CD14-positive monocyte (primary cell): ENCODE measurements at regions not wholly inside any gene's neighbourhood (a gene's known extent, or its start where the extent isn't known, plus 50 kb on each side); places are given as distances from the start of the nearest gene placed in this dataset.

Source experiments
- DNase-seq, 3 donors: peaks; one replicate each; pipeline ENCODE4 v3.0.0-alpha.2; 2011 to 2022
- H2AFZ ChIP-seq: 2 replicates; pipeline ENCODE4 v1.6.0; 2012; ENCODE audit warnings: mild to moderate bottlenecking, low read depth, low read length, inconsistent platforms; ENCODE audit not compliant: insufficient read depth, poor library complexity, severe bottlenecking
- H3K27ac ChIP-seq, 2 donors: 1 replicate in 1 of 2; 2 replicates in 1 of 2; pipeline ENCODE4 v1.5.1; 2012 to 2013; ENCODE audit warnings: low read length in 2 of 2, control low read depth in 1 of 2, inconsistent platforms in 1 of 2, low read depth in 1 of 2, mild to moderate bottlenecking in 1 of 2
- H3K27me3 ChIP-seq, 2 donors: one replicate each; pipeline versions ENCODE4 v1.6.0 to v1.6.1; 2011 to 2013; ENCODE audit warnings: low read length in 2 of 2; ENCODE audit not compliant: control insufficient read depth in 2 of 2, insufficient read depth in 2 of 2
- H3K36me3 ChIP-seq, 2 donors: replicated peaks in 1 of 2; 1 replicate in 1 of 2; 2 replicates in 1 of 2; pipeline versions ENCODE4 v1.5.1 to v1.6.1; 2012 to 2013; ENCODE audit warnings: low read length in 2 of 2, control low read depth in 1 of 2, inconsistent platforms in 1 of 2, mild to moderate bottlenecking in 1 of 2; ENCODE audit not compliant: insufficient read depth in 2 of 2, control insufficient read depth in 1 of 2
- H3K4me1 ChIP-seq, 2 donors: 1 replicate in 1 of 2; 2 replicates in 1 of 2; pipeline versions ENCODE4 v1.5.1 to v1.6.1; 2012 to 2013; ENCODE audit warnings: low read length in 2 of 2, control low read depth in 1 of 2, inconsistent platforms in 1 of 2, mild to moderate bottlenecking in 1 of 2, moderate library complexity in 1 of 2; ENCODE audit not compliant: insufficient read depth in 2 of 2, control insufficient read depth in 1 of 2
- H3K4me2 ChIP-seq: replicated peaks from 2 replicates; pipeline ENCODE3; 2012; ENCODE audit warnings: low read length, moderate library complexity, mild to moderate bottlenecking; ENCODE audit not compliant: poor library complexity, severe bottlenecking; ENCODE audit errors: extremely low read depth
- H3K4me3 ChIP-seq, 3 experiments: fragments of 200-600 bp in 1 of 3; sonication (generic) in 1 of 3; replicated peaks in 1 of 3; 1 replicate in 2 of 3; 2 replicates in 1 of 3; pipeline ENCODE4 v1.5.1; 2011 to 2013; ENCODE audit warnings: low read length in 3 of 3, mild to moderate bottlenecking in 3 of 3, control low read depth in 2 of 3, low read depth in 2 of 3, inconsistent platforms in 1 of 3, moderate library complexity in 1 of 3
- H3K79me2 ChIP-seq: 2 replicates; pipeline ENCODE4 v1.6.0; 2012; ENCODE audit warnings: mild to moderate bottlenecking, control low read depth, inconsistent platforms, low read length, moderate library complexity; ENCODE audit not compliant: insufficient read depth
- H3K9ac ChIP-seq: 2 replicates; pipeline ENCODE4 v1.6.0; 2017; ENCODE audit warnings: low read length, mild to moderate bottlenecking; ENCODE audit not compliant: insufficient read depth, poor library complexity, severe bottlenecking
- H3K9me3 ChIP-seq, 2 donors: replicated peaks in 1 of 2; 1 replicate in 1 of 2; 2 replicates in 1 of 2; pipeline versions ENCODE4 v1.5.1 to v1.6.1; 2012 to 2013; ENCODE audit warnings: low read length in 2 of 2, control low read depth in 1 of 2; ENCODE audit not compliant: control insufficient read depth in 1 of 2, insufficient read depth in 1 of 2
- H4K20me1 ChIP-seq: 2 replicates; pipeline ENCODE4 v1.6.0; 2012; ENCODE audit warnings: mild to moderate bottlenecking, low read length, control low read depth, moderate library complexity; ENCODE audit not compliant: insufficient read depth
- H3K27ac Mint-ChIP-seq, 7 donors: one replicate each; pipeline ENCODE4 v1.8.0; 2020; ENCODE audit warnings: mild to moderate bottlenecking in 7 of 7, mixed read lengths in 7 of 7, moderate library complexity in 6 of 7, inconsistent platforms in 2 of 7
- H3K27me3 Mint-ChIP-seq, 3 donors: one replicate each; pipeline ENCODE4 v1.8.0; 2021 to 2022; ENCODE audit warnings: low read depth in 3 of 3, mild to moderate bottlenecking in 3 of 3, mixed read lengths in 3 of 3, moderate library complexity in 3 of 3, inconsistent platforms in 1 of 3
- H3K36me3 Mint-ChIP-seq, 2 donors: one replicate each; pipeline ENCODE4 v1.8.0; 2020; ENCODE audit warnings: mixed read lengths in 2 of 2, inconsistent platforms in 1 of 2, mild to moderate bottlenecking in 1 of 2
- H3K4me1 Mint-ChIP-seq: one replicate; pipeline ENCODE4 v1.8.0; 2020; ENCODE audit warnings: mild to moderate bottlenecking, mixed read lengths
- H3K4me3 Mint-ChIP-seq, 2 donors: one replicate each; pipeline ENCODE4 v1.8.0; 2020; ENCODE audit warnings: mild to moderate bottlenecking in 2 of 2, mixed read lengths in 2 of 2, moderate library complexity in 1 of 2
- H3K9me3 Mint-ChIP-seq, 7 donors: one replicate each; pipeline ENCODE4 v1.8.0; 2020 to 2022; ENCODE audit warnings: mixed read lengths in 7 of 7, mild to moderate bottlenecking in 6 of 7, moderate library complexity in 6 of 7, inconsistent platforms in 2 of 7
- WGBS: methylation state at CpG from one replicate; pipeline ENCODE4 v1.1.5; 2013; ENCODE audit warnings: missing lambda C conversion rate; ENCODE audit not compliant: insufficient coverage; 5-methylcytosine and 5-hydroxymethylcytosine counted together
- intact Hi-C, 2 donors: fragments of 100-400 bp; cut with micrococcal nuclease; formaldehyde crosslinking; loops; one replicate each; pipeline versions ENCODE4 v1.15.0 to v1.15.1; 2023
- TF ChIP-seq, protein P1 (sequence below): fragments of 200-600 bp; IDR thresholded peaks from one replicate; pipeline ENCODE4 v1.8.0; 2022; ENCODE audit warnings: antibody characterized with exemption, mild to moderate bottlenecking

DNA sequence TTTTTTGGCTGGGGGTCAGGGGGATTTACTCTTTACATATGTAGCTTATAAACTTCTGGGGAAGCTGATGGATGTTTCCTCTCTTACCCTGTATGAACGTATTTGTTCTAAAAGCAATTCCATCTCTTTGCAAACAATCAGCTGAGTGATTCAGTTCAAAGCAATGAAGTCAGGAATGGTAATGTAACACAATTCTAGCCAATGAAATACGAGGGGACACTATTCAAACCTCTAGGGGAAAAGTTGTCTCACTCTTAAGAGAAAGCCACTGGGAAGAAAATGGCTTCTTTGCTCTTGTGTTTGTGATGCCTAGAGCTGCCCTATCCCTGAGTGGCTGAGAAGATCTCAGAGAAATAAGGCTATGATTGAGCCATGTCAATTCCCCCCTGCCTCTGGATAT lies 134.8 kb upstream of the SEMA3C start:
- Histone ChIP-seq H3K27me3 (no peaks in the 10 kb centered on the region), H2AFZ (no peak overlapping the region), H3K27ac (no peak overlapping the region), H3K4me3 (no peak overlapping the region), H3K79me2 (no peaks in the 10 kb centered on the region), H3K36me3 (no peaks in the 10 kb centered on the region), H4K20me1 (no peaks in the 10 kb centered on the region), H3K9me3 (peaks cover 0 to 16% of the 10 kb centered on the region in 2 donors), H3K9ac (no peak overlapping the region), H3K4me1 (no peaks in the 10 kb centered on the region), H3K4me2 (no peak overlapping the region)
- Mint-ChIP-seq H3K27ac (no peak overlapping the region), H3K36me3 (no peaks in the 10 kb centered on the region), H3K4me1 (no peaks in the 10 kb centered on the region), H3K27me3 (no peaks in the 10 kb centered on the region), H3K9me3 (peaks cover 10 to 21% (median 17%) of the 10 kb centered on the region in 7 donors), H3K4me3 (no peak overlapping the region)
- intact Hi-C loops = no loop called here
- DNase-seq = no peak
- no CpG with 5 or more reads among the region's 2 CpGs for WGBS
- TF ChIP-seq, protein P1, sequence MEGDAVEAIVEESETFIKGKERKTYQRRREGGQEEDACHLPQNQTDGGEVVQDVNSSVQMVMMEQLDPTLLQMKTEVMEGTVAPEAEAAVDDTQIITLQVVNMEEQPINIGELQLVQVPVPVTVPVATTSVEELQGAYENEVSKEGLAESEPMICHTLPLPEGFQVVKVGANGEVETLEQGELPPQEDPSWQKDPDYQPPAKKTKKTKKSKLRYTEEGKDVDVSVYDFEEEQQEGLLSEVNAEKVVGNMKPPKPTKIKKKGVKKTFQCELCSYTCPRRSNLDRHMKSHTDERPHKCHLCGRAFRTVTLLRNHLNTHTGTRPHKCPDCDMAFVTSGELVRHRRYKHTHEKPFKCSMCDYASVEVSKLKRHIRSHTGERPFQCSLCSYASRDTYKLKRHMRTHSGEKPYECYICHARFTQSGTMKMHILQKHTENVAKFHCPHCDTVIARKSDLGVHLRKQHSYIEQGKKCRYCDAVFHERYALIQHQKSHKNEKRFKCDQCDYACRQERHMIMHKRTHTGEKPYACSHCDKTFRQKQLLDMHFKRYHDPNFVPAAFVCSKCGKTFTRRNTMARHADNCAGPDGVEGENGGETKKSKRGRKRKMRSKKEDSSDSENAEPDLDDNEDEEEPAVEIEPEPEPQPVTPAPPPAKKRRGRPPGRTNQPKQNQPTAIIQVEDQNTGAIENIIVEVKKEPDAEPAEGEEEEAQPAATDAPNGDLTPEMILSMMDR = no peak

DNA sequence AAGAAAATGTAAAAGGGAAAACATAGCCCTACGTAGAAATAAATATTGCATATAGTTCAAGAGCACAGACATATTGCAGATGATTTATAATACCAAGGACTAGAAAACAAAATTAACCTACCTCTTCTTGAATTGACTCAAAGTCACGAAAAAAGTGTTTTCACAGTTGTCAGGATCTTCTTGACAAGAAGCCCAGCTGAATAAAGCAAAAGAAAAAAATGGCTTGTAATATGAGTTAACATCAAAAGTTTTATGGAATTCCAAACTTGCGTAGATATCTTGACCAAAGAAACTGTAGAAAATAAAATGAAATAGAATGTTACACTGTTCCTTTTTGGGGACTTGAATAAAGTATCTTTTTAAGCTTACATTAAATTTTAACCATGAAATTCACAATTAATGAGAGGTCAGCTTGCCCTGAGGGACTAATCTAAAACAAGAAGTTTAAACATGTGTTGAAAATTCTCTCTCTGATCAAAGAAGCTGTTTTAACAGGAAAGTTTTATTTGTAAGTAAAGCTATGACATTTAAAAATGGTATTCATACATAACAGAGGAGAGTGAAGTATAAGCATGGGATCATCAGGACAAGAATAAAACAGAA lies 133.1 kb upstream of the SEMA3C start:
- H4K20me1 ChIP-seq = no peaks in the 10 kb centered on the region
- intact Hi-C loops = no loop called here
- no peaks in the 10 kb centered on the region for H3K4me1 ChIP-seq
- H3K79me2 ChIP-seq = no peaks in the 10 kb centered on the region
- no peak overlapping the region for H3K27ac Mint-ChIP-seq
- no peak overlapping the region for H3K4me3 Mint-ChIP-seq
- no peaks in the 10 kb centered on the region for H3K4me1 Mint-ChIP-seq
- no peak overlapping the region for H2AFZ ChIP-seq
- no peaks in the 10 kb centered on the region for H3K36me3 ChIP-seq
- no peak overlapping the region for H3K4me3 ChIP-seq
- H3K9me3 Mint-ChIP-seq = peaks cover 6 to 25% (median 17%) of the 10 kb centered on the region in 7 donors
- TF ChIP-seq, protein P1 = no peak
- H3K27ac ChIP-seq = no peak overlapping the region
- no peaks in the 10 kb centered on the region for H3K27me3 ChIP-seq
- H3K4me2 ChIP-seq = no peak overlapping the region
- H3K27me3 Mint-ChIP-seq = no peaks in the 10 kb centered on the region
- peaks cover 4 to 21% of the 10 kb centered on the region in 2 donors for H3K9me3 ChIP-seq
- no peaks in the 10 kb centered on the region for H3K36me3 Mint-ChIP-seq
- DNase-seq = no peak
- no peak overlapping the region for H3K9ac ChIP-seq
- no CpG with 5 or more reads among the region's 3 CpGs for WGBS
